Loucy (cell line): ENCODE measurements at regions not wholly inside any gene's neighbourhood (a gene's known extent, or its start where the extent isn't known, plus 50 kb on each side); places are given as distances from the start of the nearest gene placed in this dataset.

Experiments
- H2AFZ ChIP-seq: fragments of 200-600 bp; sonication (generic); 2 replicates; pipeline ENCODE4 v1.6.0; 2016; ENCODE audit warnings: antibody characterized with exemption, mild to moderate bottlenecking, low read length, moderate library complexity
- H3F3A ChIP-seq: fragments of 200-600 bp; 2 replicates; pipeline ENCODE4 v1.6.0; 2016; ENCODE audit warnings: antibody characterized with exemption, low read depth, mild to moderate bottlenecking
- H3K27me3 ChIP-seq: fragments of 200-600 bp; sonication (generic); 2 replicates; pipeline ENCODE4 v1.6.1; 2014; ENCODE audit warnings: low read length, mild to moderate bottlenecking; ENCODE audit not compliant: insufficient read depth, poor library complexity, severe bottlenecking
- H3K36me3 ChIP-seq: fragments of 200-600 bp; sonication (generic); 2 replicates; pipeline ENCODE4 v1.6.1; 2016; ENCODE audit warnings: low read length; ENCODE audit not compliant: insufficient read depth
- H3K4me1 ChIP-seq: fragments of 200-600 bp; sonication (generic); 2 replicates; pipeline ENCODE4 v1.5.1; 2014; ENCODE audit warnings: low read length, mild to moderate bottlenecking; ENCODE audit not compliant: insufficient read depth, poor library complexity, severe bottlenecking
- H3K4me2 ChIP-seq: fragments of 200-600 bp; sonication (generic); 2 replicates; pipeline ENCODE4 v1.6.0; 2014; ENCODE audit warnings: antibody characterized with exemption, low read length, low read depth, mild to moderate bottlenecking; ENCODE audit not compliant: poor library complexity, severe bottlenecking
- H3K4me3 ChIP-seq: fragments of 200-600 bp; sonication (generic); 2 replicates; pipeline ENCODE4 v1.5.1; 2014; ENCODE audit warnings: low read length, mild to moderate bottlenecking, mixed read lengths; ENCODE audit not compliant: poor library complexity, severe bottlenecking
- H3K79me2 ChIP-seq: fragments of 200-600 bp; sonication (generic); 2 replicates; pipeline ENCODE4 v1.6.1; 2014; ENCODE audit warnings: low read length; ENCODE audit not compliant: insufficient read depth
- H3K9ac ChIP-seq: fragments of 200-600 bp; sonication (generic); 2 replicates; pipeline ENCODE4 v1.6.0; 2014; ENCODE audit warnings: mild to moderate bottlenecking, low read depth, low read length, moderate library complexity; ENCODE audit not compliant: poor library complexity, severe bottlenecking
- H3K9me2 ChIP-seq: fragments of 200-600 bp; sonication (generic); replicated peaks from 2 replicates; pipeline ENCODE4 v1.6.1; 2016; ENCODE audit warnings: low read depth, low read length, mixed read lengths
- H3K9me3 ChIP-seq: fragments of 200-600 bp; sonication (generic); 2 replicates; pipeline ENCODE4 v1.6.1; 2014; ENCODE audit warnings: mild to moderate bottlenecking, antibody characterized with exemption, low read length, low read depth; ENCODE audit not compliant: insufficient read depth
- H4K20me1 ChIP-seq: fragments of 200-600 bp; sonication (generic); 2 replicates; pipeline ENCODE4 v1.6.0; 2014; ENCODE audit warnings: antibody characterized with exemption, low read length, mild to moderate bottlenecking; ENCODE audit not compliant: insufficient read depth, poor library complexity, severe bottlenecking
- EZH2phosphoT487 ChIP-seq: fragments of 200-600 bp; IDR thresholded peaks from 2 replicates; pipeline ENCODE4 v1.6.1; 2018; ENCODE audit warnings: antibody characterized with exemption, mild to moderate bottlenecking, moderate library complexity, borderline replicate concordance
- TF ChIP-seq, protein P1 (sequence below): fragments of 200-600 bp; sonication (generic); conservative IDR thresholded peaks from 2 replicates; pipeline ENCODE4 v1.5.1; 2014; ENCODE audit warnings: mild to moderate bottlenecking, antibody characterized with exemption, low read length

- TF ChIP-seq, protein P1, sequence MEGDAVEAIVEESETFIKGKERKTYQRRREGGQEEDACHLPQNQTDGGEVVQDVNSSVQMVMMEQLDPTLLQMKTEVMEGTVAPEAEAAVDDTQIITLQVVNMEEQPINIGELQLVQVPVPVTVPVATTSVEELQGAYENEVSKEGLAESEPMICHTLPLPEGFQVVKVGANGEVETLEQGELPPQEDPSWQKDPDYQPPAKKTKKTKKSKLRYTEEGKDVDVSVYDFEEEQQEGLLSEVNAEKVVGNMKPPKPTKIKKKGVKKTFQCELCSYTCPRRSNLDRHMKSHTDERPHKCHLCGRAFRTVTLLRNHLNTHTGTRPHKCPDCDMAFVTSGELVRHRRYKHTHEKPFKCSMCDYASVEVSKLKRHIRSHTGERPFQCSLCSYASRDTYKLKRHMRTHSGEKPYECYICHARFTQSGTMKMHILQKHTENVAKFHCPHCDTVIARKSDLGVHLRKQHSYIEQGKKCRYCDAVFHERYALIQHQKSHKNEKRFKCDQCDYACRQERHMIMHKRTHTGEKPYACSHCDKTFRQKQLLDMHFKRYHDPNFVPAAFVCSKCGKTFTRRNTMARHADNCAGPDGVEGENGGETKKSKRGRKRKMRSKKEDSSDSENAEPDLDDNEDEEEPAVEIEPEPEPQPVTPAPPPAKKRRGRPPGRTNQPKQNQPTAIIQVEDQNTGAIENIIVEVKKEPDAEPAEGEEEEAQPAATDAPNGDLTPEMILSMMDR, result no peak
- TF ChIP-seq EZH2phosphoT487, result no peak
- Histone ChIP-seq H3K9ac (no peak overlapping the region), H3K9me3 (no peaks in the 10 kb centered on the region), H3K27me3 (no peaks in the 10 kb centered on the region), H3K4me2 (no peak overlapping the region), H3K4me1 (no peaks in the 10 kb centered on the region), H3K36me3 (no peaks in the 10 kb centered on the region), H3K9me2 (no peaks in the 10 kb centered on the region), H3K79me2 (no peaks in the 10 kb centered on the region), H4K20me1 (no peaks in the 10 kb centered on the region), H3F3A (no peaks in the 10 kb centered on the region), H2AFZ (no peak overlapping the region), H3K4me3 (no peak overlapping the region)
Observed at GRCh38 chr1:82181846-82182245, 381.1 kb downstream of the ADGRL2 start.

DNA sequence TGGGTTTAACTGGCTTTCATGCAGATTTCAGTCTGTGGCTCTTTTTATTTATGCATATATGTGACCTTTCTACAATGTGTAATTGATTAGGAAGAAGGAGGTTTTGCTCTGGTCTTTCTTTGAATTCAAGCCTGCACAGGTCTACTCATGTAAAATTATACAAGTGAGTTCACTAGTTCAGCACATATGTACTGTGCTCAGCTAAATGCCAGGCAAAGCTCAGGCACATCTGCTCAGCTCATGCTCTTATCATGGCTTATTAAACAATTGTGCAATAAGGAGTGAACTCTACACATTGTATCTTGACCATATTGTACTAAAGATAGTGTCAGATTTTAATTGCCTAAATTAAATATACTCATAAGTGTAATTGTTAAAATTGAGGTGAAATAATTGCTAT is 378.4 kb downstream of the ADGRL2 start:
- Histone ChIP-seq H3K4me2 (no peak overlapping the region), H3K4me1 (no peaks in the 10 kb centered on the region), H3K4me3 (no peak overlapping the region), H3K9me3 (no peaks in the 10 kb centered on the region), H3K36me3 (no peaks in the 10 kb centered on the region), H3K9me2 (no peaks in the 10 kb centered on the region), H3K79me2 (no peaks in the 10 kb centered on the region), H3F3A (no peaks in the 10 kb centered on the region), H3K27me3 (no peaks in the 10 kb centered on the region), H2AFZ (no peak overlapping the region), H4K20me1 (no peaks in the 10 kb centered on the region), H3K9ac (no peak overlapping the region)
- TF ChIP-seq EZH2phosphoT487, result no peak
- TF ChIP-seq, protein P1, result no peak

GRCh38 chr1:82177192-82177591 is 376.5 kb downstream of the ADGRL2 start:
- no peaks in the 10 kb centered on the region for H4K20me1 ChIP-seq
- no peak overlapping the region for H2AFZ ChIP-seq
- no peaks in the 10 kb centered on the region for H3K36me3 ChIP-seq
- no peaks in the 10 kb centered on the region for H3K9me3 ChIP-seq
- no peak overlapping the region for H3K9ac ChIP-seq
- H3K27me3 ChIP-seq, result no peaks in the 10 kb centered on the region
- no peaks in the 10 kb centered on the region for H3K79me2 ChIP-seq
- TF ChIP-seq, protein P1, result no peak
- TF ChIP-seq EZH2phosphoT487, result no peak
- no peaks in the 10 kb centered on the region for H3K9me2 ChIP-seq
- H3K4me3 ChIP-seq, result no peak overlapping the region
- no peak overlapping the region for H3K4me2 ChIP-seq
- no peaks in the 10 kb centered on the region for H3F3A ChIP-seq
- no peaks in the 10 kb centered on the region for H3K4me1 ChIP-seq
